MM.1S (cell line): ENCODE measurements at regions not wholly inside any gene's neighbourhood (a gene's known extent, or its start where the extent isn't known, plus 50 kb on each side); places are given as distances from the start of the nearest gene placed in this dataset.

Experiments used
- DNase-seq: peaks from one replicate; pipeline ENCODE4 v3.0.0-alpha.2; 2015
- H2AFZ ChIP-seq: fragments of 300-600 bp; sonication (generic); 2 replicates; pipeline ENCODE4 v1.6.0; 2016; ENCODE audit warnings: antibody characterized with exemption, low read length
- H3F3A ChIP-seq: fragments of 300-600 bp; sonication (generic); 2 replicates; pipeline ENCODE4 v1.6.1; 2016; ENCODE audit warnings: mild to moderate bottlenecking, antibody characterized with exemption, low read length, moderate library complexity, mixed read lengths; ENCODE audit not compliant: insufficient read depth
- H3K27ac ChIP-seq: fragments of 300-600 bp; sonication (generic); 2 replicates; pipeline ENCODE4 v1.5.1; 2016; ENCODE audit warnings: mild to moderate bottlenecking, low read length
- H3K27me3 ChIP-seq: fragments of 300-600 bp; sonication (generic); replicated peaks from 2 replicates; pipeline ENCODE4 v1.6.0; 2016; ENCODE audit warnings: low read length; ENCODE audit not compliant: insufficient read depth
- H3K36me3 ChIP-seq: fragments of 300-600 bp; sonication (generic); replicated peaks from 2 replicates; pipeline ENCODE4 v1.6.1; 2016; ENCODE audit warnings: mild to moderate bottlenecking, low read length, mixed read lengths; ENCODE audit not compliant: insufficient read depth
- H3K4me1 ChIP-seq: fragments of 300-600 bp; sonication (generic); 2 replicates; pipeline ENCODE4 v1.6.1; 2016; ENCODE audit warnings: low read length, mixed read lengths
- H3K4me2 ChIP-seq: fragments of 300-600 bp; sonication (generic); 2 replicates; pipeline ENCODE4 v1.6.0; 2016; ENCODE audit warnings: low read depth, low read length
- H3K4me3 ChIP-seq: fragments of 300-600 bp; sonication (generic); 2 replicates; pipeline ENCODE4 v1.5.1; 2016; ENCODE audit warnings: low read length, mixed read lengths
- H3K79me2 ChIP-seq: fragments of 300-600 bp; sonication (generic); 2 replicates; pipeline ENCODE4 v1.6.1; 2016; ENCODE audit warnings: mixed run types, low read length, mixed read lengths
- H3K9ac ChIP-seq: fragments of 300-600 bp; sonication (generic); 2 replicates; pipeline ENCODE4 v1.6.1; 2016; ENCODE audit warnings: low read length, mixed read lengths
- H3K9me2 ChIP-seq: fragments of 300-600 bp; sonication (generic); replicated peaks from 2 replicates; pipeline ENCODE4 v1.6.1; 2016; ENCODE audit warnings: mild to moderate bottlenecking, low read length, mixed read lengths; ENCODE audit not compliant: insufficient read depth
- H3K9me3 ChIP-seq: fragments of 300-600 bp; sonication (generic); replicated peaks from 2 replicates; pipeline ENCODE4 v1.6.1; 2016; ENCODE audit warnings: mild to moderate bottlenecking, low read length, mixed read lengths; ENCODE audit not compliant: insufficient read depth
- H4K20me1 ChIP-seq: fragments of 300-600 bp; sonication (generic); 2 replicates; pipeline ENCODE4 v1.6.1; 2016; ENCODE audit warnings: mild to moderate bottlenecking, low read length, moderate library complexity, mixed read lengths; ENCODE audit not compliant: insufficient read depth
- EZH2 ChIP-seq: fragments of 300-600 bp; sonication (generic); optimal IDR thresholded peaks from 2 replicates; pipeline ENCODE3; 2017; ENCODE audit warnings: low read depth, mild to moderate bottlenecking, antibody characterized with exemption, low read length, mixed read lengths
- EZH2phosphoT487 ChIP-seq: fragments of 300-600 bp; sonication (generic); IDR thresholded peaks from 2 replicates; pipeline ENCODE4 v1.6.1; 2018; ENCODE audit warnings: antibody characterized with exemption, low read length
- TF ChIP-seq, protein P1 (sequence below): fragments of 300-600 bp; sonication (generic); IDR thresholded peaks from 2 replicates; pipeline ENCODE4 v1.5.1; 2016; ENCODE audit warnings: antibody characterized with exemption, low read length, mixed read lengths

DNA sequence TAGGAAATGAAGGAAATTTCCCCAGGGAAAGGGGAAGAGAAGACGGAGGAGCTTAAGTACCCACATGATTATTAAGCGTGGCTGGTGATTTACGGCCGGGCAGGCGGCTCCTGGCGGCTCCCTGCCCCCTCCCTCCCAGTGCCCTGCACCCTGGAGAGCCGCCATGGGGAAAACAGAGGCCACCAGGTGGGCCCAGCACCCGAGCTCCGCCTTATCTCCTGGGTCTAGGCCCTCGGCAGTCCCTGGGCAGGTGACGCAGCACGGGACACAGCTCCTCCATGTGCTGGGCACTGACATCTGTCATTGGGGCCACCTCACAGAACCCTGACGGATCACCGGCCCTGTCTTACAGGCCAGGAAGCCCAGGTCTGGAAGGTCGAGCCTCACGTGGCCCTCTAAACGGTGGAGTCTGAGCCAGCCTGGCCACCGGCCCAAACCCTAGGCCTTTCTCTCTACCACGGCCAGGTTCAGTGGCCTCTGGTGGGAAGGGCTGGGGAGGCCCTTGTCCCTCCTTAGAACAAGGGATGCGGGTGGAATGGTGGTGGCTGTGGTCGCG lies 60.2 kb upstream of the PPARA start:
- Histone ChIP-seq H3K27ac (no peak overlapping the region), H2AFZ (no peak overlapping the region), H3K9me3 (no peaks in the 10 kb centered on the region), H3K9me2 (no peaks in the 10 kb centered on the region), H3K36me3 (no peaks in the 10 kb centered on the region), H3K4me3 (no peak overlapping the region), H4K20me1 (no peaks in the 10 kb centered on the region), H3K27me3 (no peaks in the 10 kb centered on the region), H3K4me1 (no peaks in the 10 kb centered on the region), H3K4me2 (no peak overlapping the region), H3K79me2 (no peaks in the 10 kb centered on the region), H3K9ac (no peak overlapping the region), H3F3A (no peaks in the 10 kb centered on the region)
- no peak for DNase-seq
- TF ChIP-seq EZH2phosphoT487: no peak
- TF ChIP-seq EZH2: no peak
- TF ChIP-seq, protein P1, sequence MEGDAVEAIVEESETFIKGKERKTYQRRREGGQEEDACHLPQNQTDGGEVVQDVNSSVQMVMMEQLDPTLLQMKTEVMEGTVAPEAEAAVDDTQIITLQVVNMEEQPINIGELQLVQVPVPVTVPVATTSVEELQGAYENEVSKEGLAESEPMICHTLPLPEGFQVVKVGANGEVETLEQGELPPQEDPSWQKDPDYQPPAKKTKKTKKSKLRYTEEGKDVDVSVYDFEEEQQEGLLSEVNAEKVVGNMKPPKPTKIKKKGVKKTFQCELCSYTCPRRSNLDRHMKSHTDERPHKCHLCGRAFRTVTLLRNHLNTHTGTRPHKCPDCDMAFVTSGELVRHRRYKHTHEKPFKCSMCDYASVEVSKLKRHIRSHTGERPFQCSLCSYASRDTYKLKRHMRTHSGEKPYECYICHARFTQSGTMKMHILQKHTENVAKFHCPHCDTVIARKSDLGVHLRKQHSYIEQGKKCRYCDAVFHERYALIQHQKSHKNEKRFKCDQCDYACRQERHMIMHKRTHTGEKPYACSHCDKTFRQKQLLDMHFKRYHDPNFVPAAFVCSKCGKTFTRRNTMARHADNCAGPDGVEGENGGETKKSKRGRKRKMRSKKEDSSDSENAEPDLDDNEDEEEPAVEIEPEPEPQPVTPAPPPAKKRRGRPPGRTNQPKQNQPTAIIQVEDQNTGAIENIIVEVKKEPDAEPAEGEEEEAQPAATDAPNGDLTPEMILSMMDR: no peak

DNA sequence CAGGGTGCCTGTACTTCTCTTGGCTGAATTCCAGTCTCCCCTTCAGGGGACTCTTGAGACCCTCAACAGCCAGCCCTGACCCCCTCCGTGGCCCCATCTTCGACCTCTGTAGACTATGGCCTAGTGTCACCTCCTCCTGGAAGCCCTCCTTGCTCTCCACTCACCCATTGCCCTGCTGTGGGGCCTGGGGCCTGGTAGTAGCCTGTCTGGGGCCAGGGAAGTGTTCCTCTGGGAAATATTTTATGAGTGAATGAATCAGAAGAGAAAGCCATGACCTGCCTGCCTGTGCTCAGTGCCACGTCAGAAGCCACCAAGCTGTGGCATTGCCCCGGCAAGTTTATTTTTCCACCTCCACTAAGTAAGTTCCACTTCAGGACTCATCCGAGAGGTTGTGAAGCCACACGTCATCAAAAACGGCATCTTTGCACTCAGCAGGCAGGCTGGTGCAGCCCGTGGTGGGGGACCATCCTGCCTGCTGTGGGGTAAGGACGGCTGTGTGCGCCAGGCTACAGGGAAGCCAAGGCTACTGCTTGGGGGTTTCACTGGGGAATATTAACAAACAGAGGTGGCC lies 59.6 kb upstream of the PPARA start:
- Histone ChIP-seq H3K9me2 (no peaks in the 10 kb centered on the region), H3K27ac (no peak overlapping the region), H3F3A (no peaks in the 10 kb centered on the region), H3K27me3 (no peaks in the 10 kb centered on the region), H3K4me3 (no peak overlapping the region), H3K9ac (no peak overlapping the region), H3K4me2 (no peak overlapping the region), H4K20me1 (no peaks in the 10 kb centered on the region), H3K36me3 (no peaks in the 10 kb centered on the region), H2AFZ (no peak overlapping the region), H3K4me1 (no peaks in the 10 kb centered on the region), H3K79me2 (no peaks in the 10 kb centered on the region), H3K9me3 (no peaks in the 10 kb centered on the region)
- no peak for DNase-seq
- TF ChIP-seq, protein P1: no peak
- TF ChIP-seq EZH2phosphoT487 (no peak), EZH2 (no peak)

DNA sequence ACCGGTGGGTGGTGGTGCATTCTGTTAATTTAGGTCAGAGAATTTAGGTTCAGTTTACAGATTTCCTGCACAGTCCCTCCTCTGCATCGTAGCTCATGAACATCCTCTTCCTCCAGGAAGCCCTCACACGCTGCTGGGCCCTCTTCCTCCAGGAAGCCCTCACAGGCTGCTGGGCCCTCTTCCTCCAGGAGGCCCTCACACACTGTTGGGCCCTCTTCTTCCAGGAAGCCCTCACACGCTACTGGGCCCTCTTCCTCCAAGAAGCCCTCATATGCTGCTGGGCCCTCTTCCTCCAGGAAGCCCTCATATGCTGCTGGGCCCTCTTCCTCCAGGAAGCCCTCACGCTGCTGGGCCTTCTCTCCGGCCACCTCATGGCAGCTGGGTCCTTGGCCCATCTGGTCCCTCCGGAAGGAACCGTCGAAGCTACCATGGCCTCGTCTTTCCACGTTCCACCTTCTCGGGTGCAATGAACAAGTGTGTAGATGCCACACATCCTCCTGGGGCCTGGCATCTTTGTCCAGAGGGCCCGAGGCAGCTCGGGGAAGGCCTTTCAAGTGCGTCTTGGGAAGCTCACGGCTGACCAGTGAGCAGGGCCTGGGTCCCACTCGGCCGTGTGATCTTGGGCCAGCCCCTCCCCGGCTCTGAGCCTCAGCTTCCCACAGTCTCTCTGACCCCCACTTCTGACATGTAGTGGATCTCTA lies 58.9 kb upstream of the PPARA start:
- no peak overlapping the region for H2AFZ ChIP-seq
- H4K20me1 ChIP-seq: no peaks in the 10 kb centered on the region
- H3K4me1 ChIP-seq: no peaks in the 10 kb centered on the region
- no peak for DNase-seq
- H3K9ac ChIP-seq: no peak overlapping the region
- no peak overlapping the region for H3K4me3 ChIP-seq
- TF ChIP-seq, protein P1: no peak
- TF ChIP-seq EZH2phosphoT487: no peak
- no peak for TF ChIP-seq EZH2
- no peaks in the 10 kb centered on the region for H3K27me3 ChIP-seq
- no peaks in the 10 kb centered on the region for H3F3A ChIP-seq
- H3K9me3 ChIP-seq: no peaks in the 10 kb centered on the region
- H3K27ac ChIP-seq: no peak overlapping the region
- H3K4me2 ChIP-seq: no peak overlapping the region
- no peaks in the 10 kb centered on the region for H3K9me2 ChIP-seq
- no peaks in the 10 kb centered on the region for H3K36me3 ChIP-seq
- no peaks in the 10 kb centered on the region for H3K79me2 ChIP-seq
